Suprapubic skin (tissue), 3 donors: ENCODE measurements at regions not wholly inside any gene's neighbourhood (a gene's known extent, or its start where the extent isn't known, plus 50 kb on each side); places are given as distances from the start of the nearest gene placed in this dataset.

Experiments used
- POLR2AphosphoS5 ChIP-seq, 3 donors: sonication (generic); formaldehyde crosslinking; IDR thresholded peaks; one replicate each; pipeline ENCODE4 v1.6.1; 2017; ENCODE audit warnings: antibody characterized with exemption in 3 of 3
- TF ChIP-seq, protein P1 (sequence below), 2 donors: fragments of 200-600 bp in 1 of 2; fragments of 450-650 bp in 1 of 2; sonication (generic) in 1 of 2; IDR thresholded peaks; one replicate each; pipeline ENCODE4 v1.5.1; 2016 to 2019; ENCODE audit warnings: antibody characterized with exemption in 2 of 2, mild to moderate bottlenecking in 1 of 2, moderate library complexity in 1 of 2

DNA sequence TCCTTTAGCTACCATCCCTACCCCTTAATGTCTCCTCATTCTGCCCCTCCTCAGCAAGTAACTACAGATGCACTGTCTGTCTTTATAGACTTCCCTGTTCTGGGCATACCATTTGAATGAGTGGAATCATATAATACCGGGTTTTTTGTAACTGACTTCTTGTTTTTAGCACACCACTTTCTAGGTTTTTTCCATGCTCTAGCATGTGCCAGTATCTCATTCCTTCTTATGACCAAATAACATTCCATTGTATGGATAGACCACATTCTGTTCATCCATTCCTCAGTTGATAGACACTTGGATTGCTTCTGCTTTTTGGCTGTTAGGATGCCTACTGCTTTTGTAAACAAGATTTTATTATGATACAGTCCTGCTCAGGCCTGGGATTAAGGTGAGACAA lies 154.7 kb downstream of the TSN start:
- TF ChIP-seq, protein P1, sequence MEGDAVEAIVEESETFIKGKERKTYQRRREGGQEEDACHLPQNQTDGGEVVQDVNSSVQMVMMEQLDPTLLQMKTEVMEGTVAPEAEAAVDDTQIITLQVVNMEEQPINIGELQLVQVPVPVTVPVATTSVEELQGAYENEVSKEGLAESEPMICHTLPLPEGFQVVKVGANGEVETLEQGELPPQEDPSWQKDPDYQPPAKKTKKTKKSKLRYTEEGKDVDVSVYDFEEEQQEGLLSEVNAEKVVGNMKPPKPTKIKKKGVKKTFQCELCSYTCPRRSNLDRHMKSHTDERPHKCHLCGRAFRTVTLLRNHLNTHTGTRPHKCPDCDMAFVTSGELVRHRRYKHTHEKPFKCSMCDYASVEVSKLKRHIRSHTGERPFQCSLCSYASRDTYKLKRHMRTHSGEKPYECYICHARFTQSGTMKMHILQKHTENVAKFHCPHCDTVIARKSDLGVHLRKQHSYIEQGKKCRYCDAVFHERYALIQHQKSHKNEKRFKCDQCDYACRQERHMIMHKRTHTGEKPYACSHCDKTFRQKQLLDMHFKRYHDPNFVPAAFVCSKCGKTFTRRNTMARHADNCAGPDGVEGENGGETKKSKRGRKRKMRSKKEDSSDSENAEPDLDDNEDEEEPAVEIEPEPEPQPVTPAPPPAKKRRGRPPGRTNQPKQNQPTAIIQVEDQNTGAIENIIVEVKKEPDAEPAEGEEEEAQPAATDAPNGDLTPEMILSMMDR (IDR thresholded peaks at IDR 0.05): no peak
- no peak for TF ChIP-seq POLR2AphosphoS5 (IDR thresholded peaks at IDR 0.05)
